ENCODE measurements at regions not wholly inside any gene's neighbourhood (a gene's known extent, or its start where the extent isn't known, plus 50 kb on each side); places are given as distances from the start of the nearest gene placed in this dataset.

GRCh38 chr12:111073370-111073769 lies 153.0 kb upstream of the MYL2 start:
- TF ChIP-seq MAX (IDR thresholded peaks at IDR 0.05), result no peak
- no peak for TF ChIP-seq TAF1 (IDR thresholded peaks at IDR 0.05; ENCODE audit: low read depth)
- no peak for TF ChIP-seq EP300 (IDR thresholded peaks at IDR 0.05; ENCODE audit: borderline replicate concordance)
- TF ChIP-seq YY1 (IDR thresholded peaks at IDR 0.05; ENCODE audit: low read depth), result no peak
- TF ChIP-seq REST (IDR thresholded peaks at IDR 0.05; ENCODE audit: low read depth), result no peak
- no peak for TF ChIP-seq CREB1 (IDR thresholded peaks at IDR 0.05; ENCODE audit: low read depth)
- no peak for TF ChIP-seq RAD21 (IDR thresholded peaks at IDR 0.05; ENCODE audit: low read depth)
- TF ChIP-seq USF1 (IDR thresholded peaks at IDR 0.05), result no peak
- TF ChIP-seq TCF12 (IDR thresholded peaks at IDR 0.05; ENCODE audit: low read depth), result no peak
- TF ChIP-seq ZBTB7A (IDR thresholded peaks at IDR 0.05; ENCODE audit: low read depth), result no peak
- TF ChIP-seq CEBPB (IDR thresholded peaks at IDR 0.05), result no peak
- TF ChIP-seq FOXM1 (IDR thresholded peaks at IDR 0.05; ENCODE audit: borderline replicate concordance, low read depth), result no peak
- TF ChIP-seq NFIC (IDR thresholded peaks at IDR 0.05), result no peak
- TF ChIP-seq EGR1 (IDR thresholded peaks at IDR 0.05), result no peak

Measured in Ishikawa (cell line).